Immature natural killer cell (primary cell): ENCODE measurements at regions not wholly inside any gene's neighbourhood (a gene's known extent, or its start where the extent isn't known, plus 50 kb on each side); places are given as distances from the start of the nearest gene placed in this dataset.

Source experiments
- DNase-seq, 3 donors: peaks; one replicate each; pipeline ENCODE4 v3.0.0; 2022; ENCODE audit warnings: mixed read lengths in 1 of 3
- H3K27ac Mint-ChIP-seq, 6 donors: one replicate each; pipeline ENCODE4 v1.8.0; 2020; ENCODE audit warnings: mixed read lengths in 6 of 6, mild to moderate bottlenecking in 5 of 6, inconsistent platforms in 4 of 6, moderate library complexity in 3 of 6
- H3K27me3 Mint-ChIP-seq, 3 donors: one replicate each; pipeline ENCODE4 v1.8.0; 2020 to 2021; ENCODE audit warnings: low read depth in 3 of 3, mild to moderate bottlenecking in 3 of 3, mixed read lengths in 3 of 3, moderate library complexity in 3 of 3, inconsistent platforms in 1 of 3
- H3K36me3 Mint-ChIP-seq, 3 donors: one replicate each; pipeline ENCODE4 v1.8.0; 2020; ENCODE audit warnings: mixed read lengths in 3 of 3, inconsistent platforms in 2 of 3, mild to moderate bottlenecking in 2 of 3
- H3K4me1 Mint-ChIP-seq, 2 donors: one replicate each; pipeline ENCODE4 v1.8.0; 2020; ENCODE audit warnings: inconsistent platforms in 2 of 2, mild to moderate bottlenecking in 2 of 2, mixed read lengths in 2 of 2, moderate library complexity in 1 of 2
- H3K4me3 Mint-ChIP-seq, 5 donors: one replicate each; pipeline ENCODE4 v1.8.0; 2020; ENCODE audit warnings: mild to moderate bottlenecking in 5 of 5, mixed read lengths in 5 of 5, inconsistent platforms in 3 of 5, moderate library complexity in 3 of 5
- H3K9me3 Mint-ChIP-seq, 6 donors: one replicate each; pipeline ENCODE4 v1.8.0; 2020; ENCODE audit warnings: mild to moderate bottlenecking in 6 of 6, mixed read lengths in 6 of 6, inconsistent platforms in 4 of 6, moderate library complexity in 3 of 6

- Mint-ChIP-seq H3K9me3 (no peaks in the 10 kb centered on the region), H3K4me1 (peaks cover 0 to 3% of the 10 kb centered on the region in 2 donors), H3K4me3 (no peak overlapping the region), H3K27ac (no peak overlapping the region), H3K36me3 (no peaks in the 10 kb centered on the region), H3K27me3 (peaks cover 2 to 6% (median 2%) of the 10 kb centered on the region in 3 donors)
- no peak for DNase-seq
These were observed 50.4 kb upstream of the SOD1 start for GRCh38 chr21:31609081-31609480.

GRCh38 chr21:31607791-31608190 lies 51.7 kb upstream of the SOD1 start:
- Mint-ChIP-seq H3K27me3 (peaks cover 2 to 3% (median 3%) of the 10 kb centered on the region in 3 donors), H3K4me3 (no peak overlapping the region), H3K4me1 (no peaks in the 10 kb centered on the region), H3K27ac (no peak overlapping the region), H3K36me3 (no peaks in the 10 kb centered on the region), H3K9me3 (no peaks in the 10 kb centered on the region)
- no peak for DNase-seq

GRCh38 chr21:31606081-31606874 lies 53.2 kb upstream of the SOD1 start:
- peaks cover 2 to 4% (median 3%) of the 10 kb centered on the region in 3 donors for H3K27me3 Mint-ChIP-seq
- no peak overlapping the region for H3K4me3 Mint-ChIP-seq
- no peak for DNase-seq
- H3K4me1 Mint-ChIP-seq: no peaks in the 10 kb centered on the region
- H3K27ac Mint-ChIP-seq: no peak overlapping the region
- no peaks in the 10 kb centered on the region for H3K9me3 Mint-ChIP-seq
- no peaks in the 10 kb centered on the region for H3K36me3 Mint-ChIP-seq

GRCh38 chr21:31604591-31605190 lies 54.8 kb upstream of the SOD1 start:
- Mint-ChIP-seq H3K27ac (no peak overlapping the region), H3K36me3 (no peaks in the 10 kb centered on the region), H3K27me3 (peaks cover 2 to 4% (median 3%) of the 10 kb centered on the region in 3 donors), H3K4me1 (no peaks in the 10 kb centered on the region), H3K9me3 (no peaks in the 10 kb centered on the region), H3K4me3 (no peak overlapping the region)
- peak; percentile 32 to 44 (median 37) for DNase-seq

GRCh38 chr21:31599563-31599962 lies 59.9 kb upstream of the SOD1 start:
- DNase-seq: no peak
- H3K4me3 Mint-ChIP-seq: no peak overlapping the region

GRCh38 chr21:31599013-31599412 lies 60.5 kb upstream of the SOD1 start:
- Mint-ChIP-seq H3K27me3 (peaks cover 0 to 7% (median 2%) of the 10 kb centered on the region in 3 donors), H3K4me3 (no peak overlapping the region), H3K36me3 (no peaks in the 10 kb centered on the region), H3K4me1 (no peaks in the 10 kb centered on the region), H3K9me3 (no peaks in the 10 kb centered on the region), H3K27ac (no peak overlapping the region)
- no peak for DNase-seq

More at GRCh38 chr21:31599563-31599962, 59.9 kb upstream of the SOD1 start:
- Mint-ChIP-seq H3K36me3 (no peaks in the 10 kb centered on the region), H3K4me1 (no peaks in the 10 kb centered on the region), H3K27ac (no peak overlapping the region), H3K9me3 (no peaks in the 10 kb centered on the region), H3K27me3 (peaks cover 0 to 7% (median 2%) of the 10 kb centered on the region in 3 donors)

- Mint-ChIP-seq H3K4me3 (no peak overlapping the region), H3K4me1 (no peaks in the 10 kb centered on the region), H3K9me3 (no peaks in the 10 kb centered on the region), H3K27ac (no peak overlapping the region), H3K27me3 (peaks cover 0 to 4% (median 2%) of the 10 kb centered on the region in 3 donors), H3K36me3 (no peaks in the 10 kb centered on the region)
- DNase-seq: no peak
These were observed 61.8 kb upstream of the SOD1 start for GRCh38 chr21:31597683-31598082.

- Mint-ChIP-seq H3K36me3 (no peaks in the 10 kb centered on the region), H3K4me3 (no peak overlapping the region), H3K27ac (no peak overlapping the region), H3K27me3 (peaks cover 0 to 4% (median 0%) of the 10 kb centered on the region in 3 donors), H3K4me1 (no peaks in the 10 kb centered on the region), H3K9me3 (no peaks in the 10 kb centered on the region)
- no peak for DNase-seq
These were observed 63.4 kb upstream of the SOD1 start for GRCh38 chr21:31596055-31596454.

- no peak overlapping the region for H3K4me3 Mint-ChIP-seq
- DNase-seq: no peak
- no peaks in the 10 kb centered on the region for H3K9me3 Mint-ChIP-seq
- H3K4me1 Mint-ChIP-seq: no peaks in the 10 kb centered on the region
- H3K27me3 Mint-ChIP-seq: peaks cover 0 to 4% (median 0%) of the 10 kb centered on the region in 3 donors
- no peaks in the 10 kb centered on the region for H3K36me3 Mint-ChIP-seq
- no peak overlapping the region for H3K27ac Mint-ChIP-seq
These were observed 64.8 kb upstream of the SOD1 start for GRCh38 chr21:31594726-31595125.

- Mint-ChIP-seq H3K36me3 (no peaks in the 10 kb centered on the region), H3K4me1 (no peaks in the 10 kb centered on the region), H3K27ac (no peak overlapping the region), H3K9me3 (no peaks in the 10 kb centered on the region), H3K4me3 (no peak overlapping the region), H3K27me3 (peaks cover 0 to 4% (median 0%) of the 10 kb centered on the region in 3 donors)
- no peak for DNase-seq
These were observed 65.2 kb upstream of the SOD1 start for GRCh38 chr21:31594279-31594678.

GRCh38 chr21:31592963-31593560 lies 66.4 kb upstream of the SOD1 start:
- Mint-ChIP-seq H3K27me3 (peaks cover 0 to 4% (median 0%) of the 10 kb centered on the region in 3 donors), H3K36me3 (no peaks in the 10 kb centered on the region), H3K4me3 (no peak overlapping the region), H3K9me3 (no peaks in the 10 kb centered on the region), H3K4me1 (no peaks in the 10 kb centered on the region), H3K27ac (no peak overlapping the region)
- no peak for DNase-seq

- Mint-ChIP-seq H3K27ac (no peak overlapping the region), H3K4me1 (no peaks in the 10 kb centered on the region), H3K9me3 (no peaks in the 10 kb centered on the region), H3K4me3 (no peak overlapping the region), H3K36me3 (no peaks in the 10 kb centered on the region), H3K27me3 (peaks cover 0 to 4% (median 0%) of the 10 kb centered on the region in 3 donors)
- no peak for DNase-seq
These were observed 67.0 kb upstream of the SOD1 start for GRCh38 chr21:31592516-31592915.

- H3K4me1 Mint-ChIP-seq: no peaks in the 10 kb centered on the region
- H3K4me3 Mint-ChIP-seq: no peak overlapping the region
- H3K27ac Mint-ChIP-seq: no peak overlapping the region
- peaks cover 0 to 3% (median under 1%) of the 10 kb centered on the region in 3 donors for H3K27me3 Mint-ChIP-seq
- no peaks in the 10 kb centered on the region for H3K36me3 Mint-ChIP-seq
- no peak for DNase-seq
- H3K9me3 Mint-ChIP-seq: no peaks in the 10 kb centered on the region
These were observed 69.7 kb upstream of the SOD1 start for GRCh38 chr21:31589820-31590219.

GRCh38 chr21:31586118-31586517 lies 73.4 kb upstream of the SOD1 start:
- H3K36me3 Mint-ChIP-seq: no peaks in the 10 kb centered on the region
- no peak overlapping the region for H3K27ac Mint-ChIP-seq
- no peaks in the 10 kb centered on the region for H3K9me3 Mint-ChIP-seq
- no peak overlapping the region for H3K4me3 Mint-ChIP-seq
- no peak for DNase-seq
- H3K4me1 Mint-ChIP-seq: no peaks in the 10 kb centered on the region
- H3K27me3 Mint-ChIP-seq: peaks cover 0 to 3% (median 0%) of the 10 kb centered on the region in 3 donors
